ENCODE measurements at regions not wholly inside any gene's neighbourhood (a gene's known extent, or its start where the extent isn't known, plus 50 kb on each side); places are given as distances from the start of the nearest gene placed in this dataset.

- DNase-seq (ENCODE audit: low read depth in 2 of 2): peak in 1 of 2 donors; percentile 28
Measured at GRCh38 chr9:78788101-78788500, 491.2 kb downstream of the PSAT1 start.

- no peak for DNase-seq (ENCODE audit: low read depth in 2 of 2)
Measured at GRCh38 chr9:78791779-78792178, 494.9 kb downstream of the PSAT1 start.

- DNase-seq (ENCODE audit: low read depth in 2 of 2): no peak
Measured at GRCh38 chr9:78792745-78793144, 495.8 kb downstream of the PSAT1 start.

- DNase-seq (ENCODE audit: low read depth in 2 of 2): no peak
Measured at GRCh38 chr9:78805771-78806170, 508.8 kb downstream of the PSAT1 start.

- DNase-seq (ENCODE audit: low read depth in 2 of 2): no peak
Measured at GRCh38 chr9:78806492-78807160, 509.7 kb downstream of the PSAT1 start.

GRCh38 chr9:78807286-78807685 is 510.4 kb downstream of the PSAT1 start:
- DNase-seq (ENCODE audit: low read depth in 2 of 2): no peak

GRCh38 chr9:78808048-78808447 is 511.1 kb downstream of the PSAT1 start:
- no peak for DNase-seq (ENCODE audit: low read depth in 2 of 2)

- no peak for DNase-seq (ENCODE audit: low read depth in 2 of 2)
Measured at GRCh38 chr9:78811622-78812276, 514.8 kb downstream of the PSAT1 start.

- no peak for DNase-seq (ENCODE audit: low read depth in 2 of 2)
Measured at GRCh38 chr9:78812665-78813064, 515.7 kb downstream of the PSAT1 start.

- no peak for DNase-seq (ENCODE audit: low read depth in 2 of 2)
Measured at GRCh38 chr9:78813602-78814180, 516.8 kb downstream of the PSAT1 start.

- DNase-seq (ENCODE audit: low read depth in 2 of 2): peak; percentile 39 to 68
Measured at GRCh38 chr9:78821126-78821822, 524.3 kb downstream of the PSAT1 start.

GRCh38 chr9:78826527-78826926 is 529.6 kb downstream of the PSAT1 start:
- no peak for DNase-seq (ENCODE audit: low read depth in 2 of 2)

GRCh38 chr9:78828521-78828920 is 531.6 kb downstream of the PSAT1 start:
- DNase-seq (ENCODE audit: low read depth in 2 of 2): no peak

- no peak for DNase-seq (ENCODE audit: low read depth in 2 of 2)
Measured at GRCh38 chr9:78830301-78830700, 533.4 kb downstream of the PSAT1 start.

GRCh38 chr9:78831726-78832125 is 534.8 kb downstream of the PSAT1 start:
- DNase-seq (ENCODE audit: low read depth in 2 of 2): peak in 1 of 2 donors; percentile 64

GRCh38 chr9:78835928-78836450 is 539.1 kb downstream of the PSAT1 start:
- no peak for DNase-seq (ENCODE audit: low read depth in 2 of 2)

GRCh38 chr9:78839252-78839651 is 542.3 kb downstream of the PSAT1 start:
- DNase-seq (ENCODE audit: low read depth in 2 of 2): no peak

GRCh38 chr9:78848061-78848460 is 551.1 kb downstream of the PSAT1 start:
- no peak for DNase-seq (ENCODE audit: low read depth in 2 of 2)

GRCh38 chr9:78856144-78856543 is 559.2 kb downstream of the PSAT1 start:
- peak in 1 of 2 donors; percentile 10 for DNase-seq (ENCODE audit: low read depth in 2 of 2)

- DNase-seq (ENCODE audit: low read depth in 2 of 2): no peak
Measured at GRCh38 chr9:78856781-78857180, 559.9 kb downstream of the PSAT1 start.

GRCh38 chr9:78857373-78858225 is 560.7 kb downstream of the PSAT1 start:
- DNase-seq (ENCODE audit: low read depth in 2 of 2): no peak
